ENCODE measurements at regions not wholly inside any gene's neighbourhood (a gene's known extent, or its start where the extent isn't known, plus 50 kb on each side); places are given as distances from the start of the nearest gene placed in this dataset.

DNA sequence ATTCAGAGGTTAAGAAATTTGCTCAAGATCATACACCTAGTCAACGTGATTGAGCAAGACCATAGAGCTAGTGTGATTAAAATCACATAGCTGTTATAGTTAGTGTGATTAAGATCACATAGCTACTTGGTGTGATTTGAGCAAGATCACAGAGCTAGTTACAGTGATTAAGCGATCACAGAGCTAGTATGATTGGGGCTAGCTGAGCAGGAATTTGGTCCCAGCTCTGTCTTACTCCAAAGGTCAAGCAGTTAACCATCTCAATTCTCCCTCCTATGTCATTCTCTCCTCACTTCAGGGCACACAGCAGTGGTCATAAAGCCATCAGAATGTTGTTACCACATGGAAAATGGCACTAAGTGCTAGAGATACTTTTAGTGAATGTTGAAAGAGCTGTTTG is 158.2 kb downstream of the SPTSSA start:
- TF ChIP-seq NR2C2 (CRISPR knock-in tag; IDR thresholded peaks at IDR 0.05) (no peak), CREB1 (CRISPR knock-in tag; IDR thresholded peaks at IDR 0.05) (no peak), NFATC4 (CRISPR knock-in tag; IDR thresholded peaks at IDR 0.05) (no peak), IRF2 (CRISPR knock-in tag; IDR thresholded peaks at IDR 0.05; ENCODE audit: borderline replicate concordance, low read depth) (no peak), KAT7 (CRISPR knock-in tag; IDR thresholded peaks at IDR 0.05; ENCODE audit: borderline replicate concordance) (no peak), ZNF263 (CRISPR knock-in tag; IDR thresholded peaks at IDR 0.05; ENCODE audit: low read depth) (no peak)
- TF ChIP-seq, protein P1, sequence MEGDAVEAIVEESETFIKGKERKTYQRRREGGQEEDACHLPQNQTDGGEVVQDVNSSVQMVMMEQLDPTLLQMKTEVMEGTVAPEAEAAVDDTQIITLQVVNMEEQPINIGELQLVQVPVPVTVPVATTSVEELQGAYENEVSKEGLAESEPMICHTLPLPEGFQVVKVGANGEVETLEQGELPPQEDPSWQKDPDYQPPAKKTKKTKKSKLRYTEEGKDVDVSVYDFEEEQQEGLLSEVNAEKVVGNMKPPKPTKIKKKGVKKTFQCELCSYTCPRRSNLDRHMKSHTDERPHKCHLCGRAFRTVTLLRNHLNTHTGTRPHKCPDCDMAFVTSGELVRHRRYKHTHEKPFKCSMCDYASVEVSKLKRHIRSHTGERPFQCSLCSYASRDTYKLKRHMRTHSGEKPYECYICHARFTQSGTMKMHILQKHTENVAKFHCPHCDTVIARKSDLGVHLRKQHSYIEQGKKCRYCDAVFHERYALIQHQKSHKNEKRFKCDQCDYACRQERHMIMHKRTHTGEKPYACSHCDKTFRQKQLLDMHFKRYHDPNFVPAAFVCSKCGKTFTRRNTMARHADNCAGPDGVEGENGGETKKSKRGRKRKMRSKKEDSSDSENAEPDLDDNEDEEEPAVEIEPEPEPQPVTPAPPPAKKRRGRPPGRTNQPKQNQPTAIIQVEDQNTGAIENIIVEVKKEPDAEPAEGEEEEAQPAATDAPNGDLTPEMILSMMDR (IDR thresholded peaks at IDR 0.05), result no peak
- TF ChIP-seq, protein P2, sequence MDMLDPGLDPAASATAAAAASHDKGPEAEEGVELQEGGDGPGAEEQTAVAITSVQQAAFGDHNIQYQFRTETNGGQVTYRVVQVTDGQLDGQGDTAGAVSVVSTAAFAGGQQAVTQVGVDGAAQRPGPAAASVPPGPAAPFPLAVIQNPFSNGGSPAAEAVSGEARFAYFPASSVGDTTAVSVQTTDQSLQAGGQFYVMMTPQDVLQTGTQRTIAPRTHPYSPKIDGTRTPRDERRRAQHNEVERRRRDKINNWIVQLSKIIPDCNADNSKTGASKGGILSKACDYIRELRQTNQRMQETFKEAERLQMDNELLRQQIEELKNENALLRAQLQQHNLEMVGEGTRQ (CRISPR knock-in tag; IDR thresholded peaks at IDR 0.05), result no peak
- TF ChIP-seq, protein P3, sequence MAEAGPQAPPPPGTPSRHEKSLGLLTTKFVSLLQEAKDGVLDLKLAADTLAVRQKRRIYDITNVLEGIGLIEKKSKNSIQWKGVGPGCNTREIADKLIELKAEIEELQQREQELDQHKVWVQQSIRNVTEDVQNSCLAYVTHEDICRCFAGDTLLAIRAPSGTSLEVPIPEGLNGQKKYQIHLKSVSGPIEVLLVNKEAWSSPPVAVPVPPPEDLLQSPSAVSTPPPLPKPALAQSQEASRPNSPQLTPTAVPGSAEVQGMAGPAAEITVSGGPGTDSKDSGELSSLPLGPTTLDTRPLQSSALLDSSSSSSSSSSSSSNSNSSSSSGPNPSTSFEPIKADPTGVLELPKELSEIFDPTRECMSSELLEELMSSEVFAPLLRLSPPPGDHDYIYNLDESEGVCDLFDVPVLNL (CRISPR knock-in tag; IDR thresholded peaks at IDR 0.05; ENCODE audit: borderline replicate concordance, low read depth), result no peak
- TF ChIP-seq, protein P4, sequence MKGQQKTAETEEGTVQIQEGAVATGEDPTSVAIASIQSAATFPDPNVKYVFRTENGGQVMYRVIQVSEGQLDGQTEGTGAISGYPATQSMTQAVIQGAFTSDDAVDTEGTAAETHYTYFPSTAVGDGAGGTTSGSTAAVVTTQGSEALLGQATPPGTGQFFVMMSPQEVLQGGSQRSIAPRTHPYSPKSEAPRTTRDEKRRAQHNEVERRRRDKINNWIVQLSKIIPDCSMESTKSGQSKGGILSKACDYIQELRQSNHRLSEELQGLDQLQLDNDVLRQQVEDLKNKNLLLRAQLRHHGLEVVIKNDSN (CRISPR knock-in tag; IDR thresholded peaks at IDR 0.05), result no peak
